ENCODE measurements at regions not wholly inside any gene's neighbourhood (a gene's known extent, or its start where the extent isn't known, plus 50 kb on each side); places are given as distances from the start of the nearest gene placed in this dataset.

DNA sequence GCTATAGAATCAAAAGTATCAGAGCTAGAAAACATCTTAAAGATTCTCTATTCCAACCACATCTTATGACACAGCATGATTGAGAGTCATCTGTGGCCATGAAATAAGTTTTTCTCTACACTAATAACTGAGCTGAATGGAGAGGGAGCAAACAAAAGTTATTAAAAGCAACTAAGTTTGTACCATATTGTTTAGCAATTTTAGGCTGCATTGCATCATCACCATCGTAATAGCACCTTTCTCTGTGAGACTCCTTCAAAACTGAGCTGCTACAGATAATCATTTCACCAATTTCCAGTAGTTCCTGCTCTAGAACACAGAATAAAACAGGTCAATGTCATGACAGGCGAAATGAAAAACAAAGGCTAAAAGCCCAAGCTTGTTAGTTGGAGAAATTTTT is 1183.9 kb downstream of the DIAPH3 start (continued):
- TF ChIP-seq, protein P1, sequence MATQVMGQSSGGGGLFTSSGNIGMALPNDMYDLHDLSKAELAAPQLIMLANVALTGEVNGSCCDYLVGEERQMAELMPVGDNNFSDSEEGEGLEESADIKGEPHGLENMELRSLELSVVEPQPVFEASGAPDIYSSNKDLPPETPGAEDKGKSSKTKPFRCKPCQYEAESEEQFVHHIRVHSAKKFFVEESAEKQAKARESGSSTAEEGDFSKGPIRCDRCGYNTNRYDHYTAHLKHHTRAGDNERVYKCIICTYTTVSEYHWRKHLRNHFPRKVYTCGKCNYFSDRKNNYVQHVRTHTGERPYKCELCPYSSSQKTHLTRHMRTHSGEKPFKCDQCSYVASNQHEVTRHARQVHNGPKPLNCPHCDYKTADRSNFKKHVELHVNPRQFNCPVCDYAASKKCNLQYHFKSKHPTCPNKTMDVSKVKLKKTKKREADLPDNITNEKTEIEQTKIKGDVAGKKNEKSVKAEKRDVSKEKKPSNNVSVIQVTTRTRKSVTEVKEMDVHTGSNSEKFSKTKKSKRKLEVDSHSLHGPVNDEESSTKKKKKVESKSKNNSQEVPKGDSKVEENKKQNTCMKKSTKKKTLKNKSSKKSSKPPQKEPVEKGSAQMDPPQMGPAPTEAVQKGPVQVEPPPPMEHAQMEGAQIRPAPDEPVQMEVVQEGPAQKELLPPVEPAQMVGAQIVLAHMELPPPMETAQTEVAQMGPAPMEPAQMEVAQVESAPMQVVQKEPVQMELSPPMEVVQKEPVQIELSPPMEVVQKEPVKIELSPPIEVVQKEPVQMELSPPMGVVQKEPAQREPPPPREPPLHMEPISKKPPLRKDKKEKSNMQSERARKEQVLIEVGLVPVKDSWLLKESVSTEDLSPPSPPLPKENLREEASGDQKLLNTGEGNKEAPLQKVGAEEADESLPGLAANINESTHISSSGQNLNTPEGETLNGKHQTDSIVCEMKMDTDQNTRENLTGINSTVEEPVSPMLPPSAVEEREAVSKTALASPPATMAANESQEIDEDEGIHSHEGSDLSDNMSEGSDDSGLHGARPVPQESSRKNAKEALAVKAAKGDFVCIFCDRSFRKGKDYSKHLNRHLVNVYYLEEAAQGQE (IDR thresholded peaks at IDR 0.05), result no peak
- TF ChIP-seq YY1 (IDR thresholded peaks at IDR 0.05), result no peak

DNA sequence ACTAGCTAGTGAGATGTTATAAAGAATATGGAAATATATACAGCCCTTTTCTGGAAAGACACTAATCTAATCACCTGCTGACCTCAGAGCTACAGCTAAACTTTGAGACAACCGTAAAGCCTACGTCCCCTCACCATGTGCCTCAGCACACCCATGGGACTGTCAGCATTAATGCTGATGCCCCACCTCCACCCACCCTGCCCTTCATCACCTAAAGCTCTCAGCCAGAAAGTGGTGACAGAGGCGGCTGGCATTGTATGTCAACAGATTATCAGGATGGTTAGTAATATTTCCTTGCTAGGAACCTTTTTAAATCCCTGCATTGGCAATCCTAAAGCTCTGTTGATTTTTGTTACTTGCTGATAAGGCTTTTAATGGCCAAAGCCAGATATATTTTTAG is 1177.9 kb downstream of the DIAPH3 start:
- WGBS, result 70% methylated on average over 3 of the region's 3 CpGs
- TF ChIP-seq SP1 (IDR thresholded peaks at IDR 0.05) (no peak), NR2F2 (IDR thresholded peaks at IDR 0.05) (no peak), FOXA2 (IDR thresholded peaks at IDR 0.05) (no peak), FOXA1 (IDR thresholded peaks at IDR 0.05) (no peak), YY1 (IDR thresholded peaks at IDR 0.05) (no peak)
- TF ChIP-seq, protein P2, sequence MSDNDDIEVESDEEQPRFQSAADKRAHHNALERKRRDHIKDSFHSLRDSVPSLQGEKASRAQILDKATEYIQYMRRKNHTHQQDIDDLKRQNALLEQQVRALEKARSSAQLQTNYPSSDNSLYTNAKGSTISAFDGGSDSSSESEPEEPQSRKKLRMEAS (IDR thresholded peaks at IDR 0.05), result no peak
- TF ChIP-seq, protein P3, sequence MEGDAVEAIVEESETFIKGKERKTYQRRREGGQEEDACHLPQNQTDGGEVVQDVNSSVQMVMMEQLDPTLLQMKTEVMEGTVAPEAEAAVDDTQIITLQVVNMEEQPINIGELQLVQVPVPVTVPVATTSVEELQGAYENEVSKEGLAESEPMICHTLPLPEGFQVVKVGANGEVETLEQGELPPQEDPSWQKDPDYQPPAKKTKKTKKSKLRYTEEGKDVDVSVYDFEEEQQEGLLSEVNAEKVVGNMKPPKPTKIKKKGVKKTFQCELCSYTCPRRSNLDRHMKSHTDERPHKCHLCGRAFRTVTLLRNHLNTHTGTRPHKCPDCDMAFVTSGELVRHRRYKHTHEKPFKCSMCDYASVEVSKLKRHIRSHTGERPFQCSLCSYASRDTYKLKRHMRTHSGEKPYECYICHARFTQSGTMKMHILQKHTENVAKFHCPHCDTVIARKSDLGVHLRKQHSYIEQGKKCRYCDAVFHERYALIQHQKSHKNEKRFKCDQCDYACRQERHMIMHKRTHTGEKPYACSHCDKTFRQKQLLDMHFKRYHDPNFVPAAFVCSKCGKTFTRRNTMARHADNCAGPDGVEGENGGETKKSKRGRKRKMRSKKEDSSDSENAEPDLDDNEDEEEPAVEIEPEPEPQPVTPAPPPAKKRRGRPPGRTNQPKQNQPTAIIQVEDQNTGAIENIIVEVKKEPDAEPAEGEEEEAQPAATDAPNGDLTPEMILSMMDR (IDR thresholded peaks at IDR 0.05; ENCODE audit: low read depth, low read length, missing input control), result no peak

DNA sequence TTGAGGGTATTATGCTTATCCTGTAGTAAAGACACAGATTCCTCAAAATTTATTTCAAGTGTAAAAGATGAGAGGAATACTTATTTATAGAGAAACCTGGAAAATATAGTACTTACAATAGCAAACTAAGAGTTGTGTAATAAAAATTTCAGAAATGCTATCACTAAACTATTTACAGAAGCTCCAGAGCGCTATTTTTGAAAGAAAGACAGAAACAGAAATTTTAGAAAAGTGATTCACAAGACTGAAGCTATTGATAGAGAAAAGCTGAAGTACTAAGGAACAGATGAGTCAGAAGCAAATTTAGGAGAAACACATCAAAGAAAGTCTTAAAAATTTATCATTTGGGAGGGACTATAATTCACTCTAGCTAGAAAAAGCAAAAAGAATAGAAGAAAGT is 1174.2 kb downstream of the DIAPH3 start:
- 83% methylated on average over 1 of the region's 1 CpG for WGBS
- DNase-seq (ENCODE audit: low spot score), result no peak
- no peaks in the 10 kb centered on the region for H3K9me3 ChIP-seq (ENCODE audit: control insufficient read depth in 4 of 4, low read length in 3 of 4)

More for the DNA sequence above, 1177.9 kb downstream of the DIAPH3 start:
- Histone ChIP-seq H3K4me3 (ENCODE audit: low read depth in 1 of 3, low read length in 3 of 3) (no peak overlapping the region), H3K27me3 (ENCODE audit: control insufficient read depth in 4 of 4, insufficient read depth in 4 of 4, low read length in 3 of 4) (peaks cover 0 to 3% (median 0%) of the 10 kb centered on the region in 4 donors), H3K9ac (ENCODE audit: low read depth in 1 of 2, low read length in 2 of 2) (no peak overlapping the region), H3K36me3 (ENCODE audit: control insufficient read depth in 4 of 4, insufficient read depth in 3 of 4, low read depth in 1 of 4, low read length in 3 of 4) (no peaks in the 10 kb centered on the region), H3K4me1 (ENCODE audit: control insufficient read depth in 4 of 4, insufficient read depth in 4 of 4, low read length in 3 of 4) (no peaks in the 10 kb centered on the region), H3K27ac (ENCODE audit: low read depth in 1 of 2, low read length in 2 of 2) (no peak overlapping the region), H3K9me3 (ENCODE audit: control insufficient read depth in 4 of 4, low read length in 3 of 4) (no peaks in the 10 kb centered on the region)
- no peak for DNase-seq (ENCODE audit: low spot score)

DNA sequence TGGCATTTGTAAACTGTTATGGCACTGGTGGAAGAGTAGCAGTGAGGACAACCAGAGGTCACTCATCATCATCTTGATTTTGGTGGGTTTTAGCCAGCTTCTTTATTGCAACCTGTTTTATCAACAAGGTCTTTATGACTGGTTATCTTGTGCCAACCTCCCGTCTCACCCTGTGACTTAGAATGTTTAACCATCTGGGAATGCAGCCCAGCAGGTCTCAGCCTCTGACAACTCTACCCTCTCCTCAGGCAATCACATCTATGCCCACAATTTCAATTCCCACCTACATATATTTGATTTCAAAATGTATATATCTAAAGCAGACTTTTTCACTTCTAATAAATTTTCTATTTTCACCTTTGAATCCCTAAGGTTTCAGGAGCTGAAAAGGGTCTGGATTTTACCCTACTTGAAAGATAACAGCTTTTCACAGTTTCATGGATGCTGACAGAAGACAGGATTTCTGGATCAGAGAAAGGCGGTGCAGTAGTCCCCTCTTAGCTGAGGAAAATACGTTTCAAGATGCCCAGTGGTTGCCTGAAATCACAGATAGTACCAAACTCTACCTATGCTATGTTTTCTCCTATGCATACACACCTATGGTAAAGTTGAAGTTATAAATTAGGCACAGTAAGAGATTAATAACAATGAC is 1171.8 kb downstream of the DIAPH3 start:
- Histone ChIP-seq H3K4me3 (ENCODE audit: low read depth in 1 of 3, low read length in 3 of 3) (no peak overlapping the region), H3K9me3 (ENCODE audit: control insufficient read depth in 4 of 4, low read length in 3 of 4) (no peaks in the 10 kb centered on the region), H3K27ac (ENCODE audit: low read depth in 1 of 2, low read length in 2 of 2) (no peak overlapping the region), H3K36me3 (ENCODE audit: control insufficient read depth in 4 of 4, insufficient read depth in 3 of 4, low read depth in 1 of 4, low read length in 3 of 4) (no peaks in the 10 kb centered on the region), H3K27me3 (ENCODE audit: control insufficient read depth in 4 of 4, insufficient read depth in 4 of 4, low read length in 3 of 4) (no peaks in the 10 kb centered on the region), H3K4me1 (ENCODE audit: control insufficient read depth in 4 of 4, insufficient read depth in 4 of 4, low read length in 3 of 4) (no peaks in the 10 kb centered on the region), H3K9ac (ENCODE audit: low read depth in 1 of 2, low read length in 2 of 2) (no peak overlapping the region)
- 66% methylated on average over 3 of the region's 3 CpGs for WGBS
- DNase-seq (ENCODE audit: low spot score), result no peak
- no peak for TF ChIP-seq TAF1 (conservative IDR thresholded peaks at IDR 0.05)
- no peak for TF ChIP-seq FOXA1 (IDR thresholded peaks at IDR 0.05)
- no peak for TF ChIP-seq GABPA (IDR thresholded peaks at IDR 0.05 in 1 of 2, conservative IDR thresholded peaks at IDR 0.05 in 1 of 2)
- TF ChIP-seq, protein P2 (IDR thresholded peaks at IDR 0.05), result no peak
- TF ChIP-seq EGR1 (IDR thresholded peaks at IDR 0.05; ENCODE audit: low read depth in 2 of 2), result no peak
- TF ChIP-seq NR2F2 (IDR thresholded peaks at IDR 0.05), result no peak
- TF ChIP-seq, protein P4, sequence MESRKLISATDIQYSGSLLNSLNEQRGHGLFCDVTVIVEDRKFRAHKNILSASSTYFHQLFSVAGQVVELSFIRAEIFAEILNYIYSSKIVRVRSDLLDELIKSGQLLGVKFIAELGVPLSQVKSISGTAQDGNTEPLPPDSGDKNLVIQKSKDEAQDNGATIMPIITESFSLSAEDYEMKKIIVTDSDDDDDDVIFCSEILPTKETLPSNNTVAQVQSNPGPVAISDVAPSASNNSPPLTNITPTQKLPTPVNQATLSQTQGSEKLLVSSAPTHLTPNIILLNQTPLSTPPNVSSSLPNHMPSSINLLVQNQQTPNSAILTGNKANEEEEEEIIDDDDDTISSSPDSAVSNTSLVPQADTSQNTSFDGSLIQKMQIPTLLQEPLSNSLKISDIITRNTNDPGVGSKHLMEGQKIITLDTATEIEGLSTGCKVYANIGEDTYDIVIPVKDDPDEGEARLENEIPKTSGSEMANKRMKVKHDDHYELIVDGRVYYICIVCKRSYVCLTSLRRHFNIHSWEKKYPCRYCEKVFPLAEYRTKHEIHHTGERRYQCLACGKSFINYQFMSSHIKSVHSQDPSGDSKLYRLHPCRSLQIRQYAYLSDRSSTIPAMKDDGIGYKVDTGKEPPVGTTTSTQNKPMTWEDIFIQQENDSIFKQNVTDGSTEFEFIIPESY (IDR thresholded peaks at IDR 0.05), result no peak
- TF ChIP-seq JUND (IDR thresholded peaks at IDR 0.05), result no peak

More for the DNA sequence above, 1174.2 kb downstream of the DIAPH3 start:
- no peaks in the 10 kb centered on the region for H3K36me3 ChIP-seq (ENCODE audit: control insufficient read depth in 4 of 4, insufficient read depth in 3 of 4, low read depth in 1 of 4, low read length in 3 of 4)
- TF ChIP-seq SP1 (IDR thresholded peaks at IDR 0.05) (no peak), RXRA (IDR thresholded peaks at IDR 0.05) (no peak), TAF1 (conservative IDR thresholded peaks at IDR 0.05) (no peak)
- H3K9ac ChIP-seq (ENCODE audit: low read depth in 1 of 2, low read length in 2 of 2), result no peak overlapping the region
- H3K27ac ChIP-seq (ENCODE audit: low read depth in 1 of 2, low read length in 2 of 2), result no peak overlapping the region
- peaks cover 0 to 3% (median 0%) of the 10 kb centered on the region in 4 donors for H3K27me3 ChIP-seq (ENCODE audit: control insufficient read depth in 4 of 4, insufficient read depth in 4 of 4, low read length in 3 of 4)
- H3K4me3 ChIP-seq (ENCODE audit: low read depth in 1 of 3, low read length in 3 of 3), result no peak overlapping the region
- H3K4me1 ChIP-seq (ENCODE audit: control insufficient read depth in 4 of 4, insufficient read depth in 4 of 4, low read length in 3 of 4), result no peaks in the 10 kb centered on the region
